ENCODE measurements at regions not wholly inside any gene's neighbourhood (a gene's known extent, or its start where the extent isn't known, plus 50 kb on each side); places are given as distances from the start of the nearest gene placed in this dataset.
A peak's percentile ranks its signal among the peaks of the same experiment; 100 is the strongest.
"Not testable (repeated sequence)": the region's sequence is repeated elsewhere in the genome, so short reads cannot be mapped to it uniquely, and the experiment has no call there.

DNA sequence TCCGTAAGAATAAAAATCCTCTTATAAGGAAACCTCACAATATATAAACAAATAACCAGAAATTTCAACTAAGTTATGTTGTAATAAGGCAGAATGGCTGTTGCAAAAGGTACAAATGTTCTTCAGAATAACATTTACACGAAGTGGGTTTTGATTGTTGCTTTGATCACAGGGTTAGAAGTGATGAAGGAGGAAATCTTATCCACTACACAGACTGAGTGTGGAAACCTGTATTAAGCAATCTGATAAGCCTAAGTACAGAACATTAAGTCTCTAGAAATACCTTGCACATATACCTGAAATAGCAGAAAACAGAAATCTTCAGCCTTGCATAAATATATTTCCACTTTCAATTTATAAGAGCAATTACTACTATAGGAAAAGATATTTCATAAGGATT lies 251.9 kb downstream of the ETV1 start:
- DNase-seq: no peak

- peak; percentile 36 for DNase-seq
Observed at GRCh38 chr7:13742126-13742525, 247.3 kb downstream of the ETV1 start.

- peak; percentile 40 for DNase-seq
Observed at GRCh38 chr7:13742811-13743210, 246.7 kb downstream of the ETV1 start.

DNA sequence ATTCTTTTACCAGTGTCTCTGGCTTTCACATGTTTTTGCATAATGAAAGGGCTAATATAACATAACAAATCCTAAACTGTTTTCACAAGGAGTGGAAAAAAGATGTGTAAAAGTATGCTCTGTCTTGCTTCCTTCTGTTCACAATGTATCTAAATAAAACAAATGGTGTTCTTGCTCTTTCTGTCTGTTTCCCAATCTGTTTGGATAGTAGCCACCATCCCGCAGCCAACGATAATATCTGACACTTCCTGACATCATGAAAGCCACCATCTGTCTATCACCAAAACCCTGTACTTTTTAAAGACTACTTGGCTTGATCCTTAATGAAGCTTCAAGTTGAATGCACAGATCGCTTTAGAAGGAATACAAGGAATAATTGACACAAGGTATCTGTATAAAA lies 246.2 kb downstream of the ETV1 start:
- no peak for DNase-seq

DNA sequence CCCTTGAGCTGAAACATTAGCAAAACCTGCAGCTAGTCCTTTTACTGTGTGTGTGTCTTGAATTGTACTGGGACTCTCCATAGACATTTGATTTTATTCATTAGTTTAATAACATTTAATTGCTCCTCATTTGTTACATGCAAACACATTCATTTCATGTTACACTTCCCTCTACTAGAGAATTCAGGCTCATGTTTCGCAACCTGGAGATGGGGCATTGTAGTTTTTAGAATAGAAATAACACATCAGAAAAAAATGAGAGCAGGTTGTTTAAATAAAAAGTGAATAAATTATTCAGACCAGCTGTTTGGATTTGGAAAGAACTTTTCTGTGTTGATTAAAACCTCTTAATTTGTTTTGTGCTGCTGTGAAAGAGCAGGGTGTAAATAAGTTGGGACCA lies 243.9 kb downstream of the ETV1 start:
- no peak for DNase-seq

- DNase-seq: no peak
Observed at GRCh38 chr7:13748998-13749397, 240.5 kb downstream of the ETV1 start.

DNA sequence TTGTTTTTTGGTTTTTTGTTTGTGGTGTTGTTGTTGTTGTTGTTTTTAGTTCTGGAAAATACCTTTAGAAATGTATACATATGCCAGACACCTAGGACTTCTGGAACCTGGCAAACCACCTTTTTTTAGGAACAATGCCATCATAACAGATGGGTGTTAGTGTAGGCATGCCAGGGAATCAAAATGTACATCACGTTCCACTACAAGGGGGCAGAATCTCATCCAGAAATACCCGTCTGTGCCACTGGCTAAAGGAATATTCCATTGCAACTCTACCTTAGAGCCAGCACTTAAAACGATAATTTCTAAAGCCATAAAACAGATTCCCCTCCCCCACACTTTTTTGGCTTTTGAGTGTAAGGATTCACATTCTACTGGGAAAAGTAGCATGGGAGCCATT lies 239.8 kb downstream of the ETV1 start:
- no peak for DNase-seq

DNA sequence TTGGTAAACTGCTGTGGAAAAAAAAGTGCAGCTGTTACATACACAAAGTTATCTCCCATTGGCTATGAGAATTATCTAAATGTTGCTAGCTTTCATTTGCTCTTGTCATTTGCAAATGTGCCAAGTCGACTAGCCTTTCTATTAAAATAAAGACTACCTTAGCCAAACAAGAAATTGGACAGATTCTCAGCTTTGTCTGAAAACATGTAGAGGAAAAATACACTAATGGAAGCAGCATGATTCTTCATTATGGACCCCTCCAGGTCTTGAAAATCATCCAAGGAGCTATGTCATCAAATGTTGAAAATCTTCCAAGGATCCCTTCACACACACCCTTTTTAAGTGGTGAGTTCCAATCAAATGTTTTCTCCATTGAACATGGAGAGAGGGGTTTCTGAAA lies 237.7 kb downstream of the ETV1 start:
- no peak for DNase-seq

DNA sequence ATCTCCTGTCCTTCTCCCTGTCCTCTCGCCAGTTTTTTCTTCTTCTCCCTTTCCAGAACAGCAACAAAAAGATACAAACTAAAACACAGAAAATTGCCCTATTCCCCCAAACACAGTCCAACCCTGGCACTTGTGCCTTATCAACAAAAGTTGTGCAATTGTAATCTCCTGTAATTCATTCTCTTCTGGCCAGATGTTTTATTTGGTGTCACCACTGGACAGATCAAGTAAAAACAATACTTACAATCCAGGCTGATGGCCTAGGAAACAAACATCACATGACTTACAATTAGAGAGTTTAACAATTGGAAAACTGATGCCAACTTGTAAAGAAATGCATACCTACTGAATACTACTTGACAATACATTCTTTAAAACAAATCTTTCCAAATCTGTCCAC lies 231.6 kb downstream of the ETV1 start:
- DNase-seq: no peak

- not testable (repeated sequence) for DNase-seq
Observed at GRCh38 chr7:13765853-13766252, 223.6 kb downstream of the ETV1 start.

- DNase-seq: no peak
Observed at GRCh38 chr7:13770305-13770704, 219.2 kb downstream of the ETV1 start.

GRCh38 chr7:13774976-13775375 lies 214.5 kb downstream of the ETV1 start:
- no peak for DNase-seq

GRCh38 chr7:13777242-13777641 lies 212.2 kb downstream of the ETV1 start:
- no peak for DNase-seq

GRCh38 chr7:13778967-13779366 lies 210.5 kb downstream of the ETV1 start:
- DNase-seq: peak; percentile 33

DNA sequence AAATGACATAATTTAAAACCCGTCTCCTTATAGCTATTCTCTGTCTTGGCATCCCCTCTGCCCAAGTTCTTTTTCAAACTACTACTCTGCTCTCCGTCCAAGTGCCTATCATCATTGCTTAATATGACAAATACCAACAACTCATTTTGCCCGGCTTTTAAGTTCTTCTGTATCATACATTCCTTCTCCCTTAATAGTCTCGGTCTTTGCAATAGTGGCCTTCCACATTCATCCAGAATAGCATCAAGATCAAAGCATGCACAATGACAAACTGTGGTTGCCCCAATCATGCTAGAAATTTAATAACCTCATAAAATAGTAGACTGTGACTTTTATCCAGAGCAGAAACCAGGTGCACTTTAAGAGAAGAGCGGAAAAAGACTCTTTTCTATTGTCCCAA lies 198.9 kb downstream of the ETV1 start:
- no peak for DNase-seq

GRCh38 chr7:13792208-13792607 lies 197.3 kb downstream of the ETV1 start:
- DNase-seq: no peak

GRCh38 chr7:13793926-13794325 lies 195.5 kb downstream of the ETV1 start:
- no peak for DNase-seq

DNA sequence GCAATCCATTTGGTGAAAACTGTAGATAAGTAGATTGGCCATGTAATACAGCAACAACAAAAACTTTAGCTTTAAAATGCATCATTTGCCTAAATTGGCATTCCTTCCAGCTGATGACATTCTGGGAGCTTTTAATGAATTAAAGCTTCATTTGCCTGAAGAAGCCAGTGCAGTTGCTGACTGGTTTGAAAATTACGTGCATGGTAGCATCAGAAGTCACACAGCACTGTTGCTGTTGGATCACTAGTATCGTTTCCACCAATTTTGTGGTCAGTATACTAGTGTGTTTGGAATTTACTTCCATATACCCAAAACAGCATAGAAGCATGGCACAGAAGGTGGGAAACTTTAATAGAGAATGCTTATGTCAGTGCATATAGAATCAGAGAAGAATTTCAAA lies 194.9 kb downstream of the ETV1 start:
- no peak for DNase-seq

- no peak for DNase-seq
Observed at GRCh38 chr7:13797545-13797944, 191.9 kb downstream of the ETV1 start.

GRCh38 chr7:13800694-13801448 lies 188.6 kb downstream of the ETV1 start:
- DNase-seq: peak; percentile 43

DNA sequence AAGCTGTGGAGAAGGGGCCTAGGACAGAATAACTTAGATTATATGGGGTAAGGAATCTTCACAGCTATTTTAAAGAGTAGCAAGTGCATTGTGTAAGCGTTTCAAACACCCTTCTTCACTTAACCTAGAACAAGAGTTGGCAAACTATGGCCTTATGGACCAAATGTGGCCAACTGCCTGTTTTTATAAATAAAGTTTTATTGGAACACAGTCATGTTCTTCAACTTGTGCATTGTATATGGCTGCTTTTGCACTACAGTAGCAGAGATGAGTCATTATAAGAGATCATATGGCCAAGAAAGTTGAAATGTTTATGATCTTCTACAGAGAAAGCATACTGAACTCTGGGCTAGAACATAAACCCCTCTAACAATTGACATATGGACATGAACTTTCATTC lies 187.8 kb downstream of the ETV1 start:
- DNase-seq: no peak

GRCh38 chr7:13802651-13803050 lies 186.8 kb downstream of the ETV1 start:
- DNase-seq: no peak

DNA sequence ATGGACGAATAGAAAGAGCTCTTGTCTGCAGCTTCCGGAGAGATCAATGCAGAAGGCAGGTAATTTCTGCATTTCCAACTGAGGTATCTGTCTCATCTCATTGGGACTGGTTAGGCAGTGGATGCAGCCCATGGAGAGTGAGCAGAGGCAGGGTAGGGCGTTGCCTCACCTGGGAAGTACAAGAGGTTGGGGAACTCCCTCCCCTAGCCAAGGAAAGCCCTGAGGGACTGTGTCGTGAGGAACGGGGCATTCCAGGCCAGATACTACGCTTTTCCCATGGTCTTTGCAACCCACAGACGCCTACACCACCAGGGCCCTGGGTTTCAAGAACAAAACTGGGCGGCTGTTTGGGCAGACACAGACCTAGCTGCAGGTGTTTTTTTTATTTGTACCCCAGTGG lies 186.3 kb downstream of the ETV1 start:
- DNase-seq: no peak

GRCh38 chr7:13806089-13806867 lies 183.2 kb downstream of the ETV1 start:
- DNase-seq: not testable (repeated sequence)

Data from fibroblast of skin of back (primary cell).